ENCODE measurements at regions not wholly inside any gene's neighbourhood (a gene's known extent, or its start where the extent isn't known, plus 50 kb on each side); places are given as distances from the start of the nearest gene placed in this dataset.
"Not testable (repeated sequence)": the region's sequence is repeated elsewhere in the genome, so short reads cannot be mapped to it uniquely, and the experiment has no call there.

- DNase-seq (ENCODE audit: extremely low read depth, low read depth, low spot score): no peak
Observed at GRCh38 chr6:1445650-1446330, 56.4 kb downstream of the FOXF2 start.

DNA sequence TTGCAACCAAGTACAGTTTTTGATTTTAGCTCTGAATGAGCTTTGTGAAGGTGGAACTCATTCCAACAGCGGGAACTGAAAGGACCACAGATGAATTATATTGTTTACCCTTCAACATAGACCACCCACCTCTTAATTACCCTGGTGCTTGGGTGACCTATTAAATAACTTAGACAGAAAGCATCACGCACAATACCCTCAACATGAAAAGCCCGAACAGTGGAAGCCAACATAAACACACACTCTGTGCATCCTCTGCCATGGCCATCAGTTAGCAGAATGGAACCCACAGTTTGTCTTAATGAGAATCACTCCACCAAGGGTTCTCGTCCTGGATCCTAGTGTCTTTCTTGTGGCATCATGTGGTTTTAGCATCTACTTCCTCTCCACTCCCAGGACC is 60.5 kb downstream of the FOXF2 start:
- no peak for DNase-seq (ENCODE audit: extremely low read depth, low read depth, low spot score)

DNA sequence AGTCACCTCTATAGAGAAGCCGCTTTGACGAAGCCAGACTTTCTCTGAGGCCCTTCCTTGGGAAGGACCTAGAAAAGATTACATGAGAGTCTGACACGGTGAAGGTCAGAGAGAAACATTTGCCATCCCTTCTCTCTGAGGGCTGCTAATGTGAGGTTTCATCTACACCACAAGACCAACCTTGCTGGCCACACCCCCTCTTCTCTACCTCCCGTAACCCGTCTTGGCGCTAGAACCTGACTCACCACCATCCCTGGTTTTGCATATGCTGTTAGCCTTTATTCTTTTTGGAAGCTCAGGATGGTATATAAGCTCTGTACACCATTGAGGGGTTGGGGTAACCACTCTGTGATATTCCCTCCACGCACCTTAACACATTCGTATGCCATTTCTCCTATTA is 63.6 kb downstream of the FOXF2 start:
- no peak for DNase-seq (ENCODE audit: extremely low read depth, low read depth, low spot score)

DNA sequence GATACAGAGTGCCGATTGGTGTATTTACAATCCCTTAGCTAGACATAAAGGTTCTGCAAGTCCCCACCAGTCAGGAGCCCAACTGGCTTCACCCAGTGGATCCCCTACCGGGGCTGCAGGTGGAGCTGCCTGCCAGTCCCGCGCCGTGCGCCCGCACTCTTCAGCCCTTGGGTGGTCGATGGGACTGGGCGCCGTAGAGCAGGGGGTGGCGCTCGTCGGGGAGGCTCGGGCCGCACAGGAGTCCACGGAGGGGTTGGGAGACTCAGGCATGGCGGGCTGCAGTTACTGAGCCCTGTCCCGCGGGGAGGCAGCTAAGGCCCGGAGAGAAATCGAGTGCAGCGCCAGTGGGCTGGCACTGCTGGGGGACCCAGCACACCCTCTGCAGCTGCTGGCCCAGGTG is 67.4 kb downstream of the FOXF2 start:
- not testable (repeated sequence) for DNase-seq (ENCODE audit: extremely low read depth, low read depth, low spot score)

- no peak for DNase-seq (ENCODE audit: extremely low read depth, low read depth, low spot score)
Observed at GRCh38 chr6:1461207-1461606, 71.8 kb downstream of the FOXF2 start.

GRCh38 chr6:1461736-1462135 is 72.4 kb downstream of the FOXF2 start:
- DNase-seq (ENCODE audit: extremely low read depth, low read depth, low spot score): no peak

GRCh38 chr6:1463275-1463674 is 73.9 kb downstream of the FOXF2 start:
- DNase-seq (ENCODE audit: extremely low read depth, low read depth, low spot score): no peak

DNA sequence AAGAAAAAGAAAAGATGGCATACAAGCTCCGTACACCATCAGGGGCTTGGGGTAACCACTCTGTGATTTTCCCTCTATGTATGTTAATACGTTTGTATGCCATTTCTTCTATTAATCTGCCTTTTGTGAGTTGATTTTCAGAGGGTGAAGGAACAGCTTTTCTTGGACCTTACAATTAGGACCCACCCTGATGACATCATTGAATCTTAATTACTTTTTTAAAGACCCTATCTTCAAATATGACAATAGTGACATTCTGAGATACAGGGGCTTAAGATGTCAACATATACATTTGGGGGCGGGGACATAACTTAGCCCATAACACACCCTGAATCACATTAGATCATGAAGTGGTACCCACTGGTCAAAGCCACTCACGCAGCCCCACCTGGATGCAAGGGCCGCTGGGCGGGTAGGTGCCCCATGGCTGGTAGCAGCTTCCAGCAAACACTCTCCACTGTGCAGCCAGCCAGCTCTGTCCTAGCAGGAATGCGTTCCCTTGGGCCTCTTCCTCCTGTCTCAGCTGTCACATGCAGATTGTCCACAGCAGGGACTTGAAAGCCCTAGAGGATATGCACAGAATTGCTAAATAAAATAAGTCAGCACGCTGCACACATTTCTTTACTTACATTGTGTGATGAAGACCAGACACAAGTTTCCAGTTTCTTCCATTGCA is 74.5 kb downstream of the FOXF2 start:
- DNase-seq (ENCODE audit: extremely low read depth, low read depth, low spot score): no peak

- DNase-seq (ENCODE audit: extremely low read depth, low read depth, low spot score): no peak
Observed at GRCh38 chr6:1464781-1465370, 75.5 kb downstream of the FOXF2 start.

DNA sequence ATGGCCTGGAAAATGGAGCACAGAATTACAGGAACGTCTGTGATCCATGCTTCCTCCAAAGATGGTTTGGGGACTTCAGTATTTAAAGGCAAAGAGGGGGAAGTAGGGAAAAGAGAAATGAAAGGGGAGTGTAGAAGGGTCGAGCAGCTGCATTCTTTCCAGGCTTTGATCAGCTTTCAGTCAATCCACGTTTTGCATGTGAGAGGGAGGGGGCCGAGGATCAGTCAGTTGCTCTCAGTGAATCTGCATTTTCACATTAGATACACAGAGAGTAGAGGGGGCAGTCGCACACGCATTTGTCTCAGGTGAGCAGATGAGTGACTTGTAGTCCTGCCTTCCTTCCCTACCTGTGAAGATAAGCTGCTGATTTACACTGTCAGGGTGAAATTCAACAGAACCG is 78.8 kb downstream of the FOXF2 start:
- no peak for DNase-seq (ENCODE audit: extremely low read depth, low read depth, low spot score)

- no peak for DNase-seq (ENCODE audit: extremely low read depth, low read depth, low spot score)
Observed at GRCh38 chr6:1470040-1470439, 80.7 kb downstream of the FOXF2 start.

DNA sequence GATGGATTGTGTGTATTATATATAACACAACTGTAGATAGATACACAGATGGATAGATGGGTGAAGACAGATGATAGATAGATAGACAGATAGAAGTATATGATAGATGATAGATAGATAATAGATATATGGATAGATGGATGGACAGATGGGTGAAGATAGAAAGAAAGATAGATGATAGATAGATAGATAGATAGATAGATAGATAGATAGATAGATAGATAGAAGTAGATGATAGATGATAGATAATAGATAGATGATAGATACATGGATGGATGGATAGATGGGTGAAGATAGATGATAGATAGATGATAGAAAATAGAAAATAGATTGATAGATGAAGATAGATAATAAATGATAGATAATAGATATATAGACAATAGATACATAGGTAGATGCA is 83.3 kb downstream of the FOXF2 start:
- DNase-seq (ENCODE audit: extremely low read depth, low read depth, low spot score): no peak

DNA sequence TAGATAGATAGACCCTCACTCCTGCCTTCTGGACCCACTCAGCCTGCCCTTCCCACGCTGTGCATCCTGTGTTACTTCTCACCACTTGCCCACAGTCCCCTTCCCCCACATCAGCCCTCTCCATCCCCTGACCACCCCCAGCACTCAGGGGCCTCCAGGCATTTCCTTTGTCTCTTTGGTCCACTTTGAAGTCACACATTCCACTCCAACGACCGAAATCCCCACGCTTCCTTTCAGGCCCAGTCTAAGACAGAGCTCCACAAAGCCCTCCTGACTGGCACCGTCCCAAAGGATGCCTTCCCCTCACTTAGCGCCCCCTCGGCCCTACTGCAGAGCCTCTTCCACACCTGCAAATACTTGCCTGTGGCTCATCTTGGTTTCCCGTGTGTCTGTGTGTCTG is 83.8 kb downstream of the FOXF2 start:
- DNase-seq (ENCODE audit: extremely low read depth, low read depth, low spot score): no peak

- DNase-seq (ENCODE audit: extremely low read depth, low read depth, low spot score): no peak
Observed at GRCh38 chr6:1473598-1473997, 84.2 kb downstream of the FOXF2 start.

- no peak for DNase-seq (ENCODE audit: extremely low read depth, low read depth, low spot score)
Observed at GRCh38 chr6:1474205-1474604, 84.8 kb downstream of the FOXF2 start.

GRCh38 chr6:1475174-1475573 is 85.8 kb downstream of the FOXF2 start:
- no peak for DNase-seq (ENCODE audit: extremely low read depth, low read depth, low spot score)

GRCh38 chr6:1477432-1478090 is 88.2 kb downstream of the FOXF2 start:
- DNase-seq (ENCODE audit: extremely low read depth, low read depth, low spot score): no peak

- DNase-seq (ENCODE audit: extremely low read depth, low read depth, low spot score): not testable (repeated sequence)
Observed at GRCh38 chr6:1478163-1478826, 88.9 kb downstream of the FOXF2 start.

- no peak for DNase-seq (ENCODE audit: extremely low read depth, low read depth, low spot score)
Observed at GRCh38 chr6:1479095-1479494, 89.7 kb downstream of the FOXF2 start.

- DNase-seq (ENCODE audit: extremely low read depth, low read depth, low spot score): no peak
Observed at GRCh38 chr6:1479601-1480221, 90.3 kb downstream of the FOXF2 start.

GRCh38 chr6:1481286-1481685 is 91.9 kb downstream of the FOXF2 start:
- DNase-seq (ENCODE audit: extremely low read depth, low read depth, low spot score): no peak
